H7 (cell line): ENCODE measurements at regions not wholly inside any gene's neighbourhood (a gene's known extent, or its start where the extent isn't known, plus 50 kb on each side); places are given as distances from the start of the nearest gene placed in this dataset.

Experiments
- DNase-seq: peaks from one replicate; pipeline ENCODE4 v3.0.0; 2012
- H3K27me3 ChIP-seq: 2 replicates; pipeline ENCODE4 v1.6.0; 2011; ENCODE audit warnings: mild to moderate bottlenecking, low read length; ENCODE audit not compliant: control insufficient read depth, insufficient read depth
- H3K36me3 ChIP-seq: replicated peaks from 2 replicates; pipeline ENCODE4 v1.5.1; 2011; ENCODE audit warnings: low read length; ENCODE audit not compliant: control insufficient read depth, insufficient read depth
- H3K4me3 ChIP-seq: 2 replicates; pipeline ENCODE4 v1.5.1; 2011; ENCODE audit warnings: low read depth, mild to moderate bottlenecking, control low read depth, low read length, moderate library complexity; ENCODE audit not compliant: insufficient read depth

DNA sequence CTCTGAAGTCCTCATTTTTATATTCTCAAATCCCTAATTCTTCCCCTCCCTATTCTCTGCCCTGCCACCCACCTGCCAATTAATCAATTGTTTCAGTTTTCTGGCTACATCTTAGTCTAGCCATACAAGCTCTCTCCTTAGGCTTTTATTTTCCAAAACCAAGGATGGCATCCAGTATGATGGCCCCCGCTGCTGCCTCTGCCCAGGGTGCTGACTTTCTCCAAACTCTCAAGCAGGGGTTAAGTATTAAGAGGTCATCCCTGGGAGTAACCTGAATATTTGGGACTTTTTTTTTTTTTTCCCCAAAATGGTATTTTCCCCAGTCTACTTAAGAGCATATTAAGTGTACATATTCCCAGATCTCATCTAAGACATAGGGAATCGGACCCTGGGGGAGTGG lies 183.8 kb downstream of the DHX35 start:
- H3K4me3 ChIP-seq, result no peak overlapping the region
- H3K27me3 ChIP-seq, result no peaks in the 10 kb centered on the region
- DNase-seq, result peak; percentile 43

GRCh38 chr20:39144757-39145156 lies 182.6 kb downstream of the DHX35 start:
- no peaks in the 10 kb centered on the region for H3K27me3 ChIP-seq
- H3K36me3 ChIP-seq, result no peaks in the 10 kb centered on the region
- no peak for DNase-seq
- no peak overlapping the region for H3K4me3 ChIP-seq

More for the DNA sequence above, 183.8 kb downstream of the DHX35 start:
- H3K36me3 ChIP-seq, result no peaks in the 10 kb centered on the region

DNA sequence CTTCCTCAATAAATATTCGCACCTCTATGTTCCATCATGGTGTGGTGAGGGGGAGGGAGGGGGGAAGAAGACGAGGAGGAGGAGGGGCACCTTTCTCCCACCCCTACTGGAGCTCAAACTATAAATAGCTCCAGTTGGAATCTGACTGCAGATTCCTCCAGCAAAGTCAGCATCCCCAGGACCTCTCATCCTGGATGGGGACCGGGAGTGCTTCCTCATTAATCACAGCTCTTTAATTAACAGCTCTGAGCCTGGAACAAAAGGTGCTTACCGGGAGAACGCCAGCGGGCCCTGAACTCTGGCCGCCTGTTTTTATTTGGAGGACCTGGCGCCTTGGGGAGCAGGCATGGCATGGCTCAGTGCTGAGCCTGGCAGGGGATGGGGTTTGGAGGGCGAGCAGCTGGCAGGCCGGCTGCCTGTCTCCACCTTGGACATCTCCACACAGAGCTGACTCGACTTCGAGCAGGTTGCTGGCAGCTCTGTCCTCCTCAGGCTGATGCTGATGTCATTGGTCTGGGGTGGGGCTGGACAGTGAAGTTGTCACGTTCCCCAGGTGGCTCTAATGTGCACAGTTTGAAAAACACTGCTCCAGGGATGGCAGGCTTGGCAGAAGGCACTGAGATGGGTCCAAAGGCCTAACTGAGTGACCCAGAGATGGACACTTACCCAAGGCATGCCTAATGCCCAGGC lies 180.4 kb downstream of the DHX35 start:
- DNase-seq, result no peak
- Histone ChIP-seq H3K36me3 (no peaks in the 10 kb centered on the region), H3K27me3 (no peaks in the 10 kb centered on the region; the same call in 1 of the 2 replicates), H3K4me3 (no peak overlapping the region)

DNA sequence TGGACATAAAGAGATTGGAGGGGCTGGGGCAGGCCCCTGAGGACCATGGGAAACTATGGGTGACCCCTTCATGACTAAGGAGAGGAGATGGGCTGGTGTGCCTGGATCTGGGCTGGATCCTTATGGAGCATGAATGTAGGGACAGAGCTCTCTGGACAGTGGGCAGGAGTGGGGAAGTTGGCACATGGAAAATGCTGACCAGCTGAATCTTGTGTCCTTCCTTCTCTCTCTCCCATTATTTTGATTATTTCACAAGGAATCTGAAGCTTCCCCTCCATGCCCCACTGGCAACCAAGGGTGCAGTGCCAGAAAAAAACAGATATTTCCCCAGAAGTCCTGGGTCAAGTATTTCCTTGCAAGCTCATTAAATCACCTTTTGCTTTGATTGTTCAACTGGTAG lies 175.2 kb downstream of the DHX35 start:
- Histone ChIP-seq H3K36me3 (no peaks in the 10 kb centered on the region), H3K27me3 (no peaks in the 10 kb centered on the region; the same call in 1 of the 2 replicates), H3K4me3 (no peak overlapping the region)
- DNase-seq, result no peak

- Histone ChIP-seq H3K4me3 (no peak overlapping the region), H3K36me3 (no peaks in the 10 kb centered on the region), H3K27me3 (no peaks in the 10 kb centered on the region; the same call in 1 of the 2 replicates)
- no peak for DNase-seq
Observed at GRCh38 chr20:39136798-39137197, 174.7 kb downstream of the DHX35 start.

GRCh38 chr20:39135885-39136544 lies 173.9 kb downstream of the DHX35 start:
- no peak overlapping the region for H3K4me3 ChIP-seq
- no peaks in the 10 kb centered on the region; the same call in 1 of the 2 replicates for H3K27me3 ChIP-seq
- no peaks in the 10 kb centered on the region for H3K36me3 ChIP-seq
- no peak for DNase-seq

DNA sequence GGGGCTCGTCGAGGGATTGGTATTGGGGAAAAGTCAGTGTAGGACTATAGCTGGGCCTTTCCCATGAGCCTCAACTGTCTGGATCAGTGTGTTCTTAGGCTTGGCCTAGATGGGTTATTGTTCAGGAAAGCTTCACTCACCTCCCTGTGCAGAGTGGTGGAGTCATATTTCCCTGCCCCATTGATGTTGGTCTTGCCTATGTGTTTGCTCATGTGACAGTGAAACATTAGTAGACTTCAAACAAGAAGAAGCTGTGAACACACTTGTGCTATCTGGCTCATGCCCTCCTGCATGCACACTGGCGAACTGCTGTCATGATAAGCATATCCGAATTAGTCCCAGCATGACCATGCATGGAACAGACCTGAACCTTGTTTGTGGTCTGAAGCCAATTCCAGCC lies 171.1 kb downstream of the DHX35 start:
- H3K27me3 ChIP-seq, result no peaks in the 10 kb centered on the region
- no peak for DNase-seq
- H3K4me3 ChIP-seq, result no peak overlapping the region
- H3K36me3 ChIP-seq, result no peaks in the 10 kb centered on the region

DNA sequence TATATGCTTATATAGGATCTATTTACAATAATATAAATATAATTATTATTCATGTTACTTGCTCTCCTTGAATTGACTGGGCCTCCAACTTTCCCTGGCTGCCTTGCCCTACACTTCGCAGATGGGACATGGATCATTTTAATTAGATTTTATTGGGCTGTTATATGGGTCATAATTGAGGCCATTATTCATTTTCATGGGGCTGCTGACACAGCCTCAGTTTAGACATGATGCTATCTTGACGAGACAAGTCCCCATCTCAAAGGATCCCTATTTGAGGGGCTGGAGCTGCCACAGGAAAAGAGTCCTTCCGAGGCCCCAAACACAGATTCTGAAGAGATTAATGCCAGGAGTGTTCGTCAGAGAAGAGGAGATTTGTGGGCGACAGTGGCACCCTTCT lies 170.4 kb downstream of the DHX35 start:
- H3K4me3 ChIP-seq, result no peak overlapping the region
- no peaks in the 10 kb centered on the region for H3K36me3 ChIP-seq
- no peaks in the 10 kb centered on the region for H3K27me3 ChIP-seq
- no peak for DNase-seq

DNA sequence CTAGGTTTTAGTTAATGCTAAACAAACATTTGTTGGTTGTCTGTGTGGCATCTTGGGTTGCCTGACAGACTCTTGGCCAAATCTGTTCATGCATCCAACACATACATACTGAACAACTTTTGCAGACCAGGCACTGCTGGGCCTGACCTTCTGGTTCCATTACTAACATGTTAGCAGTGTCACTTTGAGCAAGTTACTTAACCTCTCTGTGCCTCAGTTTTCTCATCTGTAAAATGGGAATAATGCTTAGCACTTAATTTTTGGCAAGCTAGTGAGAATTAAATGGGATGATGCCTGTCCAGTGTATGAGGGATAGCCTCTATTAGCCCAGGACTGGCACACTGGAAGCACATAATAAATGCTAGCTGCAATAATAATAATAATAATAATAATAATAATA lies 169.9 kb downstream of the DHX35 start:
- DNase-seq, result no peak
- H3K4me3 ChIP-seq, result no peak overlapping the region
- no peaks in the 10 kb centered on the region for H3K36me3 ChIP-seq
- no peaks in the 10 kb centered on the region for H3K27me3 ChIP-seq

- no peaks in the 10 kb centered on the region for H3K27me3 ChIP-seq
Observed at GRCh38 chr20:39130627-39131026, 168.5 kb downstream of the DHX35 start.

DNA sequence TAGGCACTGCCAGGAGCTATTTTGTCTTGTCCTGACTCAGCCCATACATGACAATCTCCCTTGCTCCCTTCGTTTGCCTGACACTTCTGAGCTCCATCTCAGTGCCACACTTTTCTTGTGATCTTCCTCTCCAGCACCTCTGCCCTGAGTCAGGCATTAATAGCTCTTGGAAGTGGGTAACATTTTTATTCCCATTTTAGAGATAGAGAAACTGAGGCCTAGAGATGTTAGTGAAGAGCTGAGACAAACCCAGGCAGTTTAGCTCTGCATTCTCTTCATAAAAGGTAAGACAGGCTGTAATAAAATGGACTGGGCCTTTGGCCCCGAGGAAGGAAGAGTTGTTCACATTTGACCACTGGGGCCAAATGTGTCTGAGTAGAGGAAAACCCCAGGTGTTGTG lies 167.4 kb downstream of the DHX35 start:
- DNase-seq, result no peak
- Histone ChIP-seq H3K4me3 (no peak overlapping the region), H3K27me3 (no peaks in the 10 kb centered on the region; the same call in 1 of the 2 replicates), H3K36me3 (no peaks in the 10 kb centered on the region)

More at GRCh38 chr20:39130627-39131026, 168.5 kb downstream of the DHX35 start:
- Histone ChIP-seq H3K36me3 (no peaks in the 10 kb centered on the region), H3K4me3 (no peak overlapping the region)
- no peak for DNase-seq

DNA sequence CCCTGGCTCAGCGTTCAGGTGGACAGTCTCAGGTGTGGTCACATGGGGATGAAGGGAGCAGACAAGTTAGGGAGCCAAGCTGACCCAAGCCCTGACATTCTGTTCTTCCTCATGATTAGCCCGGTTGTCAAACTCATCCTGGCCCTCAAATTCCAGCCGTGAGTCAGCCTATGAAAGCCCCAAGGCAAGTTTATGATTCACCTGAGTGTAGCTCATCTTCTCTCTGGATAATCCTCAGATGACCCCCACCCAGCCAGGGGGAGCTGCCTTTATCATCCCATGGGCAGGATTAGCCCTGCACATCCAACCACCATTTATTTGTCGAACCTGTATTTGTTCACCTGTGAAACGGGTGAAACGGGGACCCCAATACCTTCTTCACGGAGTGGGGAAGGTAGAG lies 161.9 kb downstream of the DHX35 start:
- Histone ChIP-seq H3K27me3 (peaks cover 5% of the 10 kb centered on the region; the same call in 1 of the 2 replicates), H3K36me3 (no peaks in the 10 kb centered on the region), H3K4me3 (no peak overlapping the region)
- DNase-seq, result no peak

DNA sequence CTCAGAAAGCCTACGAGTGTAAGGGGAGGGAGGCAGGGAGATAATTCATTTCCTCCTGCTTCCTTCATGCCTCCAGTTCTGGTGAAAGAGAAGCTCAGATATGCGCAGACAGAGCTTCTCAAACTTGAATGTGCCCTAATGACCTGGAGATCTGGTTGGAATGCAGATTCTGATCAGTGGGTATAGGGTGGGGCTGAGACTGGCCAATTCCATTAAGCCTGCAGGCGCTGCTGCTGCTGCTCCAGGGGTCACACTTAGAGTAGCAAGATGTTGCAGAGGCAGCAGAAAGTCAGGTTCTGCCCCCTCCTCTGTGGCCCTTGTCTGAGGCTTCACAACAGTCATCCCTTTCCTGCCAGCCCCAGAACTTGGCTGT lies 161.0 kb downstream of the DHX35 start:
- Histone ChIP-seq H3K36me3 (no peaks in the 10 kb centered on the region), H3K4me3 (no peak overlapping the region), H3K27me3 (peaks cover 5% of the 10 kb centered on the region; the same call in 1 of the 2 replicates)
- DNase-seq, result no peak

DNA sequence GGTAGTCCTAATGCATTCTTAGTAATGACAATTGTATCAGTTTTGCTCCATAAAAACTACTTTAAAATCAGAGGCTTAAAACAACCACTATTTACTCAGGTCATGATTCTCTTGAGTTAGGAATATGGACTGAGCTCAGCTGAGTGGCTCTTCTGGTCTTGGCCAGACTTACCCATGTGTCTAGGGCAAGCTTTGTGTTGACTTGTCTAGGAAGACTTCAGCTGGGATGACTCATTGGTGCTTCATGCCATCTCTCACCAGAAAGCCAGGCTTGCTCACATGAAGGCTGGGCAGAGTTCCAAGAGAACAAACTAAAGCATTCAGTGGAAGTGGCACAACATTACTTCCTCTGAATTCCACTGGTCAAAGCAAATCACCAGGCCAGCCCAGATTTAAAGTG lies 155.3 kb downstream of the DHX35 start:
- Histone ChIP-seq H3K27me3 (peaks cover 4% of the 10 kb centered on the region; the same call in 1 of the 2 replicates), H3K4me3 (no peak overlapping the region), H3K36me3 (no peaks in the 10 kb centered on the region)
- DNase-seq, result no peak

- peaks cover 2% of the 10 kb centered on the region; the same call in 1 of the 2 replicates for H3K27me3 ChIP-seq
- no peak for DNase-seq
- no peak overlapping the region for H3K4me3 ChIP-seq
- H3K36me3 ChIP-seq, result no peaks in the 10 kb centered on the region
Observed at GRCh38 chr20:39116020-39116419, 153.9 kb downstream of the DHX35 start.
